GF-D8 (cell line): ENCODE measurements at regions not wholly inside any gene's neighbourhood (a gene's known extent, or its start where the extent isn't known, plus 50 kb on each side); places are given as distances from the start of the nearest gene placed in this dataset.
"Not testable (repeated sequence)": the region's sequence is repeated elsewhere in the genome, so short reads cannot be mapped to it uniquely, and the experiment has no call there.

ENCODE experiments used
- DNase-seq: peaks from one replicate; lab custom pipeline; 2025; lab: John Stamatoyannopoulos, UW

GRCh38 chr15:31433091-31433490 lies 106.5 kb downstream of the KLF13 start:
- DNase-seq: no peak

GRCh38 chr15:31433574-31433973 lies 106.9 kb downstream of the KLF13 start:
- no peak for DNase-seq

GRCh38 chr15:31434275-31434587 lies 107.6 kb downstream of the KLF13 start:
- DNase-seq: no peak

GRCh38 chr15:31434588-31435260 lies 108.1 kb downstream of the KLF13 start:
- DNase-seq: peak; percentile 34

GRCh38 chr15:31435261-31435911 lies 108.8 kb downstream of the KLF13 start:
- peak; percentile 57 for DNase-seq

- DNase-seq: no peak
Observed at GRCh38 chr15:31435912-31436628, 109.4 kb downstream of the KLF13 start.

- no peak for DNase-seq
Observed at GRCh38 chr15:31437686-31438085, 111.1 kb downstream of the KLF13 start.

- DNase-seq: no peak
Observed at GRCh38 chr15:31438601-31439265, 112.1 kb downstream of the KLF13 start.

- DNase-seq: no peak
Observed at GRCh38 chr15:31439328-31439727, 112.7 kb downstream of the KLF13 start.

GRCh38 chr15:31440216-31440615 lies 113.6 kb downstream of the KLF13 start:
- DNase-seq: not testable (repeated sequence)

GRCh38 chr15:31440754-31441311 lies 114.2 kb downstream of the KLF13 start:
- DNase-seq: no peak

GRCh38 chr15:31442226-31442625 lies 115.6 kb downstream of the KLF13 start:
- no peak for DNase-seq

- DNase-seq: no peak
Observed at GRCh38 chr15:31442699-31443111, 116.1 kb downstream of the KLF13 start.

- DNase-seq: no peak
Observed at GRCh38 chr15:31444844-31445243, 118.2 kb downstream of the KLF13 start.

- DNase-seq: no peak
Observed at GRCh38 chr15:31446546-31446945, 119.9 kb downstream of the KLF13 start.

- DNase-seq: no peak
Observed at GRCh38 chr15:31447931-31448634, 121.4 kb downstream of the KLF13 start.

- DNase-seq: no peak
Observed at GRCh38 chr15:31448635-31448979, 122.0 kb downstream of the KLF13 start.

- no peak for DNase-seq
Observed at GRCh38 chr15:31452595-31453557, 126.2 kb downstream of the KLF13 start.

- no peak for DNase-seq
Observed at GRCh38 chr15:31453558-31454318, 127.1 kb downstream of the KLF13 start.

GRCh38 chr15:31455499-31455898 lies 128.9 kb downstream of the KLF13 start:
- DNase-seq: no peak
